ENCODE measurements at regions not wholly inside any gene's neighbourhood (a gene's known extent, or its start where the extent isn't known, plus 50 kb on each side); places are given as distances from the start of the nearest gene placed in this dataset.

GRCh38 chr11:106246495-106246894, 169.0 kb downstream of the AASDHPPT start:
- no peak for TF ChIP-seq POLR2AphosphoS5 (IDR thresholded peaks at IDR 0.05; ENCODE audit: control insufficient read depth, insufficient read depth, low read depth, low read length)
- TF ChIP-seq FOXA1 (IDR thresholded peaks at IDR 0.05; ENCODE audit: borderline replicate concordance): no peak
- TF ChIP-seq ZBTB7A (IDR thresholded peaks at IDR 0.05; ENCODE audit: borderline replicate concordance, control insufficient read depth, low read depth, low read length): no peak
- TF ChIP-seq, protein P1, sequence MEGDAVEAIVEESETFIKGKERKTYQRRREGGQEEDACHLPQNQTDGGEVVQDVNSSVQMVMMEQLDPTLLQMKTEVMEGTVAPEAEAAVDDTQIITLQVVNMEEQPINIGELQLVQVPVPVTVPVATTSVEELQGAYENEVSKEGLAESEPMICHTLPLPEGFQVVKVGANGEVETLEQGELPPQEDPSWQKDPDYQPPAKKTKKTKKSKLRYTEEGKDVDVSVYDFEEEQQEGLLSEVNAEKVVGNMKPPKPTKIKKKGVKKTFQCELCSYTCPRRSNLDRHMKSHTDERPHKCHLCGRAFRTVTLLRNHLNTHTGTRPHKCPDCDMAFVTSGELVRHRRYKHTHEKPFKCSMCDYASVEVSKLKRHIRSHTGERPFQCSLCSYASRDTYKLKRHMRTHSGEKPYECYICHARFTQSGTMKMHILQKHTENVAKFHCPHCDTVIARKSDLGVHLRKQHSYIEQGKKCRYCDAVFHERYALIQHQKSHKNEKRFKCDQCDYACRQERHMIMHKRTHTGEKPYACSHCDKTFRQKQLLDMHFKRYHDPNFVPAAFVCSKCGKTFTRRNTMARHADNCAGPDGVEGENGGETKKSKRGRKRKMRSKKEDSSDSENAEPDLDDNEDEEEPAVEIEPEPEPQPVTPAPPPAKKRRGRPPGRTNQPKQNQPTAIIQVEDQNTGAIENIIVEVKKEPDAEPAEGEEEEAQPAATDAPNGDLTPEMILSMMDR (IDR thresholded peaks at IDR 0.05 in 2 of 3, conservative IDR thresholded peaks at IDR 0.05 in 1 of 3; ENCODE audit: insufficient read depth in 2 of 3, low read depth in 1 of 3, low read length in 3 of 3): no peak
- no peak for TF ChIP-seq TEAD2 (tag; IDR thresholded peaks at IDR 0.05)
- TF ChIP-seq FIP1L1 (IDR thresholded peaks at IDR 0.05; ENCODE audit: low read depth, low read length, poor library complexity, severe bottlenecking): no peak
- TF ChIP-seq MAFK (IDR thresholded peaks at IDR 0.05; ENCODE audit: low read length): no peak
- TF ChIP-seq ZNF644 (tag; IDR thresholded peaks at IDR 0.05; ENCODE audit: low read depth): no peak
- no peak for TF ChIP-seq ZNF324 (CRISPR knock-in tag; IDR thresholded peaks at IDR 0.05)
- TF ChIP-seq, protein P2, sequence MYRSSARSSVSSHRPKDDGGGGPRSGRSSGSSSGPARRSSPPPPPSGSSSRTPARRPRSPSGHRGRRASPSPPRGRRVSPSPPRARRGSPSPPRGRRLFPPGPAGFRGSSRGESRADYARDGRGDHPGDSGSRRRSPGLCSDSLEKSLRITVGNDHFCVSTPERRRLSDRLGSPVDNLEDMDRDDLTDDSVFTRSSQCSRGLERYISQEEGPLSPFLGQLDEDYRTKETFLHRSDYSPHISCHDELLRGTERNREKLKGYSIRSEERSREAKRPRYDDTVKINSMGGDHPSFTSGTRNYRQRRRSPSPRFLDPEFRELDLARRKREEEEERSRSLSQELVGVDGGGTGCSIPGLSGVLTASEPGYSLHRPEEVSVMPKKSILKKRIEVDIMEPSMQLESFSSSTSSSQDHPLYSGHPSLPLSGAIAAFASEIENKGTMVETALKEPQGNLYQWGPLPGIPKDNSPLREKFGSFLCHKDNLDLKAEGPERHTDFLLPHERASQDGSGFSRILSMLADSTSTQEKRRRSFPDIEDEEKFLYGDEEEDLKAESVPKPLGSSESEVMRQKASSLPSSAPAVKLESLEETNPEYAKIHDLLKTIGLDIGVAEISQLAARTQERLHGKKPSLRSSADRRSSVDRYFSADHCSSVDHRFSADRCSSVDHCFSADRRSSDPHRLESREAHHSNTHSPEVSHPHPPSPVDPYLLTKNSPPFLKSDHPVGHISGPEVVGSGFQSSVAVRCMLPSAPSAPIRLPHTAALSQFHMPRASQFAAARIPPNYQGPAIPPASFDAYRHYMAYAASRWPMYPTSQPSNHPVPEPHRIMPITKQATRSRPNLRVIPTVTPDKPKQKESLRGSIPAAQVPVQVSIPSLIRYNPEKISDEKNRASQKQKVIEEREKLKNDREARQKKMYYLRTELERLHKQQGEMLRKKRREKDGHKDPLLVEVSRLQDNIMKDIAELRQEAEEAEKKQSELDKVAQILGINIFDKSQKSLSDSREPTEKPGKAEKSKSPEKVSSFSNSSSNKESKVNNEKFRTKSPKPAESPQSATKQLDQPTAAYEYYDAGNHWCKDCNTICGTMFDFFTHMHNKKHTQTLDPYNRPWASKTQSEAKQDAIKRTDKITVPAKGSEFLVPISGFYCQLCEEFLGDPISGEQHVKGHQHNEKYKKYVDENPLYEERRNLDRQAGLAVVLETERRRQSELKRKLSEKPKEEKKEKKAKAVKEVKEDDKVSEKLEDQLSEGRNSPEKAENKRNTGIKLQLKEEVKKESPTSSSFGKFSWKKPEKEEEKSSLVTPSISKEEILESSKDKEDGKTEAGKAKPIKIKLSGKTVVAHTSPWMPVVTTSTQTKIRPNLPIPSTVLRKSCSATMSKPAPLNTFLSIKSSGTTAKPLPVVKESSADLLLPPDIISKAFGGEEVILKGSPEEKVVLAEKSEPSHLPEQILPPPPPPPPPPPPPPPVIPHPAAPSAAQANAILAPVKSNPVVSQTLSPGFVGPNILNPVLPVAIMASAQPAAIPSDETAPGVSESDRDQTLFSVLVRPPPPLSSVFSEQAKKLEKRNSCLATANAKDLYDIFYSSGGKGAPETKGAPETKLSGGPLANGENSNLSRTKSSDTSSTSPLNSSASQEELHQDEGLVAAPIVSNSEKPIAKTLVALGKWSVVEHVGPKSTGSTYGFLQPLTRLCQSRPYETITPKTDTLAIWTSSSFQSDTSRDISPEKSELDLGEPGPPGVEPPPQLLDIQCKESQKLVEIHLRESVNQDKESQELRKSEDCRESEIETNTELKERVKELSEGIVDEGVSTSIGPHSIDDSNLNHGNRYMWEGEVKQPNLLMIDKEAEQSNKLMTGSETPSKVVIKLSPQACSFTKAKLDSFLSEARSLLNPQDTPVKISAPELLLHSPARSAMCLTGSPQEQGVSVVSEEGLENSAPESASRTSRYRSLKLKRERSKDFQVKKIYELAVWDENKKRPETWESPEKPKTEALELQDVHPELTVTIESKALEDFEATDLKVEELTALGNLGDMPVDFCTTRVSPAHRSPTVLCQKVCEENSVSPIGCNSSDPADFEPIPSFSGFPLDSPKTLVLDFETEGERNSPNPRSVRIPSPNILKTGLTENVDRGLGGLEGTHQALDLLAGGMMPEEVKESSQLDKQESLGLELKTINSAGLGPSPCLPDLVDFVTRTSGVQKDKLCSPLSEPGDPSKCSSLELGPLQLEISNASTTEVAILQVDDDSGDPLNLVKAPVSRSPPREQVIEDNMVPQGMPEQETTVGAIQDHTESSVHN (IDR thresholded peaks at IDR 0.05; ENCODE audit: borderline replicate concordance in 1 of 2, low read depth in 1 of 2): no peak
- TF ChIP-seq EP300 (IDR thresholded peaks at IDR 0.05; ENCODE audit: low read length): no peak
- TF ChIP-seq CBFB (CRISPR knock-in tag; IDR thresholded peaks at IDR 0.05): no peak

Measured in K562 (cell line).